Aorta (tissue), 5 donors: ENCODE measurements at regions not wholly inside any gene's neighbourhood (a gene's known extent, or its start where the extent isn't known, plus 50 kb on each side); places are given as distances from the start of the nearest gene placed in this dataset.
"Not testable (repeated sequence)": the region's sequence is repeated elsewhere in the genome, so short reads cannot be mapped to it uniquely, and the experiment has no call there.

Source experiments
- ATAC-seq: fragments of 200-7000 bp; cut with Tn5 transposase; one replicate; pipeline ENCODE4 v1.9.1; 2022; ENCODE audit warnings: moderate library complexity; ENCODE audit not compliant: low FRiP score
- DNase-seq, 2 donors: peaks; one replicate each; pipeline ENCODE4 v3.0.0-alpha.2; 2020
- H3K27ac ChIP-seq, 2 donors: one replicate each; pipeline ENCODE4 v1.5.1; 2013; ENCODE audit warnings: low read length in 2 of 2, mild to moderate bottlenecking in 2 of 2, moderate library complexity in 2 of 2, control low read depth in 1 of 2, inconsistent platforms in 1 of 2, low read depth in 1 of 2
- H3K27me3 ChIP-seq, 2 donors: one replicate each; pipeline ENCODE4 v1.6.1; 2013; ENCODE audit warnings: control low read depth in 1 of 2, low read length in 1 of 2, mild to moderate bottlenecking in 1 of 2, moderate library complexity in 1 of 2; ENCODE audit not compliant: insufficient read depth in 2 of 2, control insufficient read depth in 1 of 2
- H3K36me3 ChIP-seq, 2 donors: one replicate each; pipeline ENCODE4 v1.6.1; 2013; ENCODE audit warnings: control low read depth in 1 of 2, low read length in 1 of 2, mild to moderate bottlenecking in 1 of 2; ENCODE audit not compliant: insufficient read depth in 2 of 2, control insufficient read depth in 1 of 2
- H3K4me1 ChIP-seq, 2 donors: one replicate each; pipeline ENCODE4 v1.6.1; 2013; ENCODE audit warnings: low read length in 2 of 2, control low read depth in 1 of 2, mild to moderate bottlenecking in 1 of 2, moderate library complexity in 1 of 2; ENCODE audit not compliant: insufficient read depth in 2 of 2, control insufficient read depth in 1 of 2
- H3K4me3 ChIP-seq, 2 donors: one replicate each; pipeline ENCODE4 v1.5.1; 2013; ENCODE audit warnings: low read length in 2 of 2, control low read depth in 1 of 2, mild to moderate bottlenecking in 1 of 2
- H3K9me3 ChIP-seq: one replicate; pipeline ENCODE4 v1.6.1; 2013; ENCODE audit warnings: mild to moderate bottlenecking, low read length; ENCODE audit not compliant: control insufficient read depth
- WGBS, 2 donors: extraction: QIAGEN DNeasy Blood & Tissue Kit; methylation state at CpG; one replicate each; pipeline ENCODE4 v1.1.7; 2013; 5-methylcytosine and 5-hydroxymethylcytosine counted together
- intact Hi-C, 2 donors: fragments of 100-400 bp; cut with DNase I; formaldehyde crosslinking; loops; one replicate each; pipeline versions ENCODE4 v1.14.2 to v1.15.0; 2022
- donor health status: healthy with polysubstance abuse.
- donor health status: Bipolar disorder and iron deficiency.
- donor health status: DM: no; HTN: no; CAD: no.
- donor health status: DM: no; HTN: no; CAD: no.
- donor health status: DM: yes; HTN: yes; CAD: no.

DNA sequence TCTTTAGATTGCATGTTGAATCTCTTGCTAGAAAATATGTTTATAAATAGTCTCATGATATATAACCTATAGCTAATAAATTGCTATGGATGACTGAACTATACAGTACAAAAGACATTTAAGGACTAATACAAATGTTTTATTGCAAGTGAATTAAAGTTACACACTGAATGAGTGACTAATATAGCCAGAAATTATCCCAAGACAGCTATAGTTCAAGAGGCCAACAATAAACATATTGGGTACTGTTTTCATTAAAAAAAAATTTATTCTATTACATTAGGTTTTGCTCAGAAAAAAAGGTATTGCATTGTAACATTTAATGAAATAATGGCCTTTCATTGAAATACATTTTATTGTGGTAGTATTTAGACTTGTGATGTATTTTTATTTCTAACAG, 819.1 kb downstream of the TRIML1 start:
- Histone ChIP-seq H3K9me3 (no peaks in the 10 kb centered on the region), H3K4me3 (no peak overlapping the region), H3K36me3 (no peaks in the 10 kb centered on the region), H3K4me1 (no peaks in the 10 kb centered on the region), H3K27ac (no peak overlapping the region), H3K27me3 (no peaks in the 10 kb centered on the region)
- ATAC-seq (no peak), DNase-seq (no peak)
- intact Hi-C loops = no loop called here

DNA sequence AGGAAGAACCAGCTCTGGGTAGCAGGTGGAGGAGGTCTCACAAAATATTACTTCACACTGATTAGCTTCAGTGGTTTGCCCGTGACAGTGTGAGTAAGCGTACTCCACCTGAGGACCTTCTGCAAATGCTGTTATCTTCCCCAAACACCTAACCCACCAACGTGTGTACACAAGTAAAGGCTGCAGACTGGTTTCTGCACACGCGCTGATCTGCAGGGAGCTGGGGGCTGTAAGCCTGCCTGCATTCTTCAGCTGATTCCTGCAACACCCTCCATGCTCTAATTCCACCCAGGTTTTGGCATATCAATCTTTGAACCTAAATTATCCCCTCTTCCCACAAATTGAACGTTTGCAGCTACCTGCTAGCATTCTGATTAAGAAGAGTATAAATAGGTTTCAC, 820.2 kb downstream of the TRIML1 start:
- no peak for ATAC-seq
- Histone ChIP-seq H3K4me1 (no peaks in the 10 kb centered on the region), H3K27me3 (no peaks in the 10 kb centered on the region), H3K9me3 (no peaks in the 10 kb centered on the region), H3K36me3 (no peaks in the 10 kb centered on the region), H3K27ac (no peak overlapping the region), H3K4me3 (no peak overlapping the region)
- DNase-seq = no peak
- intact Hi-C loops = no loop called here
- 75 to 79% methylated on average over 6 of the region's 6 CpGs for WGBS, 2 donors

DNA sequence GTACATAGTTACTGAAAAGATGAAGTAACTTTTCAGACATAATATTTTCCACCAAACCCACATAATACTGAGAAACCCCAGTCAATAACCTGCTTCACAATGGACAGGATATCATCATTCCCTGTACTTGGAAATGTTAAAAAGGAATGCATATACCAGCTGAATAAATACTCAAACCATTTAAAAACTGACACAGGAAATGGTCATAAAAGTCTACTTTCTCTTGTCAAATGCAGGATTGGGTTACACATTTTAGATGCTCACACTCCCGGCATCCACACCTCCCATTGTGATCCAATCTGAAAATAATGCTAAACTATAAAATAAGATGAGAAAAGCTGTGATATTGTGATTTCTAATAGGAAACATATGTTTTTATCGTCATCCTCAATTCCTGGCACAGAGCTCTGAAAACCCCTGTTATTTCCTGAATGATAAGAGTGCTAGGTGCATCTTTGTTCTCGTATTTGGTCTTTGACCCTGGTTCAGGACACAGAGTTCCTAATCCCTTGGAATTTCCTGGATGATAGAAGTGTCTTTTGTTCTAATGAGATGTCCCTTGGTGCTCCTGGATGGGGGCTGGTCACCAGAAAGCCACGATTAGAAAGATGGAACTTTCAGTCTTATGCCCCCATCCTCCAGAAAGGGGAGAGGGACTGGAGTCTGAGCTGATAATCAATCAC, 821.3 kb downstream of the TRIML1 start:
- DNase-seq = no peak
- no peak overlapping the region for H3K4me3 ChIP-seq
- H3K36me3 ChIP-seq = no peaks in the 10 kb centered on the region
- no peak overlapping the region for H3K27ac ChIP-seq
- WGBS, 2 donors = 41 to 57% methylated on average over 4 of the region's 4 CpGs
- intact Hi-C loops = no loop called here
- no peaks in the 10 kb centered on the region for H3K9me3 ChIP-seq
- no peaks in the 10 kb centered on the region for H3K27me3 ChIP-seq
- H3K4me1 ChIP-seq = no peaks in the 10 kb centered on the region
- ATAC-seq = no peak

DNA sequence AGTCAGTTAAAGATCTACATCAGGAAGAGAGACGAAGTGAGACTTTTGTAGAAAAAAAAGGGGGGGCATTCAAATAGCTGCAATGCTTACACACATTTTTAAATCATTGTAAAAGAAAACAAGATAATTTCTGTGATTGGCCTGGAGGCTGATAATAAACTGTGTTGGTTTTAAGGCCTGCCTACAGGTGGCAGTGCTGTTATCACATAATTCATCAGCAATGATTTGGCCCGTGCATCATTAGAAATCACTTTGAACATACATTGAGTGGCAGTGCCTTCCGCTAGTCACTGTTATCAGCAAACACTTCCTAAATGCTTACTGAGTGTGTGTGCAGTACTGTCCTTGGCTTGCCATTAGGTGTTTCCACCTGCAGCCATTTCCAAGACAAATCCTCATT, 831.9 kb downstream of the TRIML1 start:
- DNase-seq (no peak), ATAC-seq (no peak)
- Histone ChIP-seq H3K36me3 (no peaks in the 10 kb centered on the region), H3K9me3 (no peaks in the 10 kb centered on the region), H3K27ac (no peak overlapping the region), H3K4me1 (no peaks in the 10 kb centered on the region), H3K27me3 (no peaks in the 10 kb centered on the region), H3K4me3 (no peak overlapping the region)
- intact Hi-C loops = no loop called here
- 32 to 44% methylated on average over 3 of the region's 3 CpGs for WGBS, 2 donors

DNA sequence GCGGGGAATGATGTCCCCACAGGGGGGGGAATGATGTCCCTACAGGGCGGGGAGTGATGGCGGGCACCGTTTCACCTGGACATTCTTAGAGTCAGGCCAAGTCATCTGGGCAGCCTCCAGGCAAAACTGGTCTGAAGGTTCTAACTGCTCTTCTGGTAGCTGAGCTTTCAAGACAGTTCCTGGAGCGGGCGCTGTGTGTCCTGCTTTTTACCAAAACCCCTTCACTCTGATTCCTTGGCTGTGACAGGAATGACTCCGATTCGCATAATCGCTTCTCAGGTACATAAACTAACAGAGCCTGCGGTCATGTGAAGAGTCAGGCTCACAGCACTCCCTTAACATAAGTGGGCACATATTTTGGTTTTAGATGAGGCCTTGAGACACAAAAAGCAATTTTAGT, 836.0 kb downstream of the TRIML1 start:
- no peak overlapping the region for H3K4me3 ChIP-seq
- DNase-seq = no peak

DNA sequence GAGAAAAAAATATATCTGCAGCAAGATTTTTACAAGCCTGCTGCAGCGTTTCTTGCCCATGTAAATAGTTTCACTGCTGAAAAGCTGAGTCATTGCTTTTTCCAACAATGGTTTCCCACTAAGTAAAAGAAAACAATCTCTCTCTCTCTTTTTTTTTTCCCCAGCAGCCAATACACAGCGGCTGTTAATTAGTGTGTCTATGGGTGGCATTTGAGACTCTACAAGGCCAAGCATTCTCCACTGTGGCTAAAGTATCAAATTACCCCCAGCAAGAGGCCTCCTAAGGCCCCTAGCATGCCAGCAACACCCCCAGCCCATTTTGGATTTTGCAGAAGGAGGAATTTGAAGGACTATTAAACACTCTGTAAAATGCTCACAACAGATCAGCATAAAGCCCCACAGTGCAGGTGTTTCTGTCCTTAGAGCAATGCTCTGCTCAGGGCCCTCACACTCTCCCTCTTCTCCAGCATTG, 837.4 kb downstream of the TRIML1 start:
- no peaks in the 10 kb centered on the region for H3K9me3 ChIP-seq
- H3K36me3 ChIP-seq = no peaks in the 10 kb centered on the region
- no peak for DNase-seq
- no peak overlapping the region for H3K4me3 ChIP-seq
- intact Hi-C loops = no loop called here
- 0 to 3% methylated on average over 2 of the region's 2 CpGs for WGBS, 2 donors
- H3K4me1 ChIP-seq = no peaks in the 10 kb centered on the region
- no peaks in the 10 kb centered on the region for H3K27me3 ChIP-seq
- H3K27ac ChIP-seq = no peak overlapping the region
- no peak for ATAC-seq

More for the DNA sequence above, 836.0 kb downstream of the TRIML1 start:
- 95 to 96% methylated on average over 9 to 10 of the region's 10 CpGs for WGBS, 2 donors
- no peak for ATAC-seq
- Histone ChIP-seq H3K27me3 (no peaks in the 10 kb centered on the region), H3K4me1 (no peaks in the 10 kb centered on the region), H3K36me3 (no peaks in the 10 kb centered on the region), H3K9me3 (no peaks in the 10 kb centered on the region), H3K27ac (no peak overlapping the region)
- intact Hi-C loops = no loop called here

DNA sequence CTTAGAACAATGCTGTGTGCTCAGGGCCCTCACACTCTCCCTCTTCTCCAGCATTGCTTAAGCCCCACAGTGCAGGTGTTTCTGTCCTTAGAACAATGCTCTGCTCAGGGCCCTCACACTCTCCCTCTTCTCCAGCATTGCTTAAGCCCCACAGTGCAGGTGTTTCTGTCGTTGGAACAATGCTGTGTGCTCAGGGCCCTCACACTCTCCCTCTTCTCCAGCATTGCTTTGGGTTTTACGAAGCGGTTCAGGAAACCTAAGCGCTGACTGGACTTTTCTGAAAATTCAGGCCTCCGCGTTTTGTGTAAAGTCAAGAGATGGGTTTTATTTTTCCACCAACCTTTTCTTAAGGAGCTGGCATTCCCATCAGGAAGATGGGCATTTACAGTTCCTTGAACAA, 838.0 kb downstream of the TRIML1 start:
- 88 to 90% methylated on average over 6 of the region's 6 CpGs for WGBS, 2 donors
- H3K4me1 ChIP-seq, H3K27me3 ChIP-seq, ATAC-seq, intact Hi-C loops, H3K9me3 ChIP-seq, H3K4me3 ChIP-seq, H3K27ac ChIP-seq, H3K36me3 ChIP-seq, DNase-seq: not testable (repeated sequence)

DNA sequence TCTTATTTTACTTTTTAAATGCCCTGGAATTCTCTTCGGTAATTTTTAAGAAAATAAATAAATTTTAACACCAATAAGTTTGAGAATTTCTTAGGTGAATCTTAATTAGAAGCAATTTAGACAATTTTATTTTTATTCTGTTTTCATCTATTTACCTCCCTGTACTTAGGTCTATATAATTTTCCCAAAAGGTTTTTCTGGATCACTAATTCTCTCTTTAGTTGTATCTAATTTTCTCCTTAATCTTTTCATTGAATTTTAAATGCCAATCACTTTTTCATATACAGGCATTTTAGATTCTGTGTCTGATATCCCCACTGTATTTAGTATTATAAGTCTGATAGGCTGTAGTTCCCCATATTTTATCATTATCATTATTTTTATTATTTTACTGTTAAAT, 845.3 kb downstream of the TRIML1 start:
- no peaks in the 10 kb centered on the region for H3K9me3 ChIP-seq
- DNase-seq = no peak
- intact Hi-C loops = no loop called here
- H3K4me3 ChIP-seq = no peak overlapping the region
- no peak overlapping the region for H3K27ac ChIP-seq
- H3K27me3 ChIP-seq = no peaks in the 10 kb centered on the region
- no peaks in the 10 kb centered on the region for H3K4me1 ChIP-seq
- 91 to 96% methylated on average over 1 of the region's 1 CpG for WGBS, 2 donors
- no peaks in the 10 kb centered on the region for H3K36me3 ChIP-seq
- no peak for ATAC-seq

DNA sequence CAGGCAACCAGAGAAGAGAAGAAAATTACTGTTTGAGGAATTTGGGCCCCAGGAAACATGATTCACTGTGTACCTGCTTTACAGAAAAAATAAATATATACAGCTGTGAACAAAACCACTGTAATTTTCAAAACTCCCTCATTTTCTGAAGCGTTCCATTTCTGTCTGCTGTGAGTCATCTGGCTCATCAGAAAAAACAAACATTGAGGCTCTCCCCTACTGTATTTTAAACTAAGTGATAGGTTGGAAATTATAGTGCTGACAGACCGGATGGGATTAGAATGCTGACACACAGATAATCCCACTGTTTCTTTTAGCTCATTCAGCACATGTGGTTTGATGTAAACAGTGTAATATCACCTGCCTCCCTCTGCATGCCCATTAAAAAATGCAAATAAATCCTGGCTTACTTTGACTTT, 847.0 kb downstream of the TRIML1 start:
- DNase-seq (no peak), ATAC-seq (no peak)
- 54 to 56% methylated on average over 2 of the region's 2 CpGs for WGBS, 2 donors
- no peaks in the 10 kb centered on the region for H3K36me3 ChIP-seq
- H3K9me3 ChIP-seq = no peaks in the 10 kb centered on the region
- no peaks in the 10 kb centered on the region for H3K27me3 ChIP-seq
- no peaks in the 10 kb centered on the region for H3K4me1 ChIP-seq
- no peak overlapping the region for H3K27ac ChIP-seq
- H3K4me3 ChIP-seq = no peak overlapping the region
- intact Hi-C loops = no loop called here
